GM12878 (cell line): ENCODE measurements at regions not wholly inside any gene's neighbourhood (a gene's known extent, or its start where the extent isn't known, plus 50 kb on each side); places are given as distances from the start of the nearest gene placed in this dataset.

Source experiments
- ATAC-seq: fragments of 200-7000 bp; cut with Tn5 transposase; 3 replicates; pipeline ENCODE4 v1.9.1; 2020; ENCODE audit warnings: mild to moderate bottlenecking, moderate library complexity
- BruUV-seq: library from RNA; stranded (reverse); fragments of 400-500 nt; replicated peaks from 2 replicates; lab custom pipeline; 2021; lab: Mats Ljungman, UMichigan
- CTCF ChIA-PET: fragments of 300-600 bp; sonication (Branson Sonifier 250); formaldehyde crosslinking; extraction: SDS; loops from one replicate; lab custom pipeline; 2021; ENCODE audit warnings: inconsistent platforms; lab: Yijun Ruan, JAX
- POLR2A ChIA-PET: fragments of 350-600 bp; formaldehyde crosslinking; extraction: SDS; loops from one replicate; lab custom pipeline; 2021; ENCODE audit warnings: inconsistent platforms; lab: Charles Lee
- RAD21 ChIA-PET: fragments of 300-600 bp; sonication (Branson Sonifier 250); formaldehyde crosslinking; loops from one replicate; lab custom pipeline; 2023; ENCODE audit warnings: antibody characterized with exemption; ENCODE audit not compliant: unreplicated experiment; lab: Charles Lee
- SMC1A ChIA-PET: fragments of 300-600 bp; sonication (Branson Sonifier 250); formaldehyde crosslinking; loops from one replicate; lab custom pipeline; 2023; ENCODE audit not compliant: unreplicated experiment, uncharacterized antibody; lab: Charles Lee
- DNase-seq: peaks from one replicate; pipeline ENCODE4 v3.0.0-alpha.2; 2011; ENCODE audit warnings: low read depth, low spot score
- FAIRE-seq: peaks from 3 replicates; lab custom pipeline; 2011; peaks lifted over from hg19 to GRCh38; lab: Jason Lieb, UNC
- H2AFZ ChIP-seq: 2 replicates; pipeline ENCODE4 v1.6.0; 2011; ENCODE audit warnings: low read depth, low read length, control low read depth; ENCODE audit not compliant: control insufficient read depth
- H3K27ac ChIP-seq: 2 replicates; pipeline ENCODE4 v1.5.1; 2011; ENCODE audit warnings: control low read depth; ENCODE audit not compliant: control insufficient read depth, insufficient read depth
- H3K27me3 ChIP-seq, 2 experiments: replicated peaks in 1 of 2; 2 replicates each; pipeline versions ENCODE4 v1.6.0 to v1.6.1; 2011; ENCODE audit warnings: low read length in 1 of 2; ENCODE audit not compliant: control insufficient read depth in 2 of 2, insufficient read depth in 2 of 2
- H3K36me3 ChIP-seq, 2 experiments: 2 replicates each; pipeline ENCODE4 v1.5.1; 2011; ENCODE audit warnings: low read length in 1 of 2; ENCODE audit not compliant: control insufficient read depth in 2 of 2, insufficient read depth in 2 of 2
- H3K4me1 ChIP-seq: 2 replicates; pipeline ENCODE4 v1.6.1; 2011; ENCODE audit warnings: mild to moderate bottlenecking, low read length, moderate library complexity, mixed read lengths; ENCODE audit not compliant: control insufficient read depth, insufficient read depth
- H3K4me2 ChIP-seq: 2 replicates; pipeline ENCODE4 v1.6.0; 2011; ENCODE audit warnings: control low read depth; ENCODE audit not compliant: control insufficient read depth, insufficient read depth
- H3K4me3 ChIP-seq: fragments of 200-600 bp; sonication (generic); 2 replicates; pipeline ENCODE4 v1.5.1; 2016
- H3K79me2 ChIP-seq: 2 replicates; pipeline ENCODE4 v1.6.0; 2011; ENCODE audit warnings: low read length; ENCODE audit not compliant: control insufficient read depth, insufficient read depth
- H3K9ac ChIP-seq: 2 replicates; pipeline ENCODE4 v1.8.0; 2011; ENCODE audit warnings: low read length, control low read depth, mixed read lengths; ENCODE audit not compliant: control insufficient read depth, insufficient read depth
- H3K9me3 ChIP-seq: replicated peaks from 3 replicates; pipeline ENCODE4 v1.5.1; 2011; ENCODE audit warnings: mild to moderate bottlenecking, low read length; ENCODE audit not compliant: control insufficient read depth, insufficient read depth
- H4K20me1 ChIP-seq: 2 replicates; pipeline ENCODE4 v1.6.0; 2011; ENCODE audit not compliant: control insufficient read depth, insufficient read depth
- BACH1 ChIP-seq: fragments of 450-650 bp; IDR thresholded peaks from 2 replicates; pipeline ENCODE4 v1.6.1; 2017; ENCODE audit warnings: mild to moderate bottlenecking, borderline replicate concordance
- E4F1 ChIP-seq: fragments of 450-650 bp; IDR thresholded peaks from 2 replicates; pipeline ENCODE4 v1.6.1; 2018; ENCODE audit warnings: borderline replicate concordance, mild to moderate bottlenecking; ENCODE audit not compliant: partially characterized antibody
- EZH2 ChIP-seq: IDR thresholded peaks from 2 replicates; pipeline ENCODE4 v1.6.1; 2012; ENCODE audit warnings: low read depth, mild to moderate bottlenecking, control low read depth, inconsistent platforms, low read length, borderline replicate concordance; ENCODE audit not compliant: control insufficient read depth
- FOS ChIP-seq: IDR thresholded peaks from 3 replicates; pipeline ENCODE4 v1.6.1; 2011; ENCODE audit warnings: borderline replicate concordance; ENCODE audit not compliant: insufficient read length; ENCODE audit errors: extremely low read depth
- HDGF ChIP-seq: fragments of 450-650 bp; IDR thresholded peaks from 2 replicates; pipeline ENCODE4 v1.6.1; 2016; ENCODE audit warnings: antibody characterized with exemption
- MEF2A ChIP-seq: IDR thresholded peaks from 2 replicates; pipeline ENCODE4 v1.6.1; 2011; ENCODE audit warnings: low read depth, mild to moderate bottlenecking, low read length, moderate library complexity; ENCODE audit not compliant: insufficient read depth
- MEF2B ChIP-seq: fragments of 450-650 bp; IDR thresholded peaks from 2 replicates; pipeline ENCODE4 v1.6.1; 2018; ENCODE audit warnings: mild to moderate bottlenecking, moderate library complexity; ENCODE audit not compliant: partially characterized antibody, poor library complexity, severe bottlenecking
- MTA2 ChIP-seq: fragments of 450-650 bp; IDR thresholded peaks from 2 replicates; pipeline ENCODE4 v1.6.1; 2016; ENCODE audit warnings: low read depth, mild to moderate bottlenecking, moderate library complexity
- POLR2AphosphoS2 ChIP-seq: IDR thresholded peaks from 2 replicates; pipeline ENCODE4 v1.6.1; 2011; ENCODE audit warnings: low read depth, mild to moderate bottlenecking, low read length, improper control_type of control experiment, moderate library complexity
- RUNX3 ChIP-seq: IDR thresholded peaks from 2 replicates; pipeline ENCODE4 v1.6.1; 2012; ENCODE audit warnings: low read length, inconsistent platforms
- TAF1 ChIP-seq: IDR thresholded peaks from 2 replicates; pipeline ENCODE4 v1.6.1; 2011; ENCODE audit warnings: mild to moderate bottlenecking, low read depth, low read length, borderline replicate concordance
- USF2 ChIP-seq: IDR thresholded peaks from 2 replicates; pipeline ENCODE4 v1.6.1; 2011; ENCODE audit warnings: low read depth, low read length, improper control_type of control experiment, borderline replicate concordance
- ZBTB40 ChIP-seq: fragments of 450-650 bp; IDR thresholded peaks from 2 replicates; pipeline ENCODE4 v1.6.1; 2016; ENCODE audit warnings: mild to moderate bottlenecking, moderate library complexity, borderline replicate concordance
- ZNF207 ChIP-seq: fragments of 450-650 bp; IDR thresholded peaks from 2 replicates; pipeline ENCODE4 v1.6.1; 2014; ENCODE audit warnings: antibody characterized with exemption, mild to moderate bottlenecking, borderline replicate concordance
- ZNF24 ChIP-seq: fragments of 450-650 bp; IDR thresholded peaks from 2 replicates; pipeline ENCODE4 v1.6.1; 2017; ENCODE audit warnings: antibody characterized with exemption, mild to moderate bottlenecking
- WGBS: methylation state at CpG from one replicate; pipeline ENCODE4 v1.1.6; 2016; ENCODE audit warnings: low lambda C conversion rate; ENCODE audit not compliant: insufficient replicate concordance, insufficient coverage; ENCODE audit errors: missing lambda C conversion rate; 5-methylcytosine and 5-hydroxymethylcytosine counted together
- in situ Hi-C: fragments of 300-500 bp; cut with MboI; formaldehyde crosslinking; loops from 9 replicates; pipeline ENCODE4 v1.14.3; 2018; ENCODE audit warnings: mixed read lengths
- intact Hi-C: fragments of 100-400 bp; cut with micrococcal nuclease; formaldehyde crosslinking; loops from one replicate; pipeline ENCODE4 v1.14.2; 2022; ENCODE audit not compliant: unreplicated experiment

- peaks cover 19% of the 10 kb centered on the region for H3K4me1 ChIP-seq
- ChIA-PET CTCF (interaction anchor here (0.6 to 1.4 kb wide), 8 partner anchors 11 to 794 kb away, joined by 3 to 7 read pairs (median 3); no protein-coding TSS in a partner anchor), RAD21 (interaction anchor here (0.5 to 1.1 kb wide), 2 partner anchors 46 to 62 kb away, joined by 3 read pairs; no protein-coding TSS in a partner anchor), SMC1A (interaction anchor here (0.7 to 2.3 kb wide), 9 partner anchors 13 to 76 kb away, joined by 3 to 11 read pairs (median 3); no protein-coding TSS in a partner anchor), POLR2A (interaction anchor here (0.5 to 1.1 kb wide), 5 partner anchors 13 to 199 kb away, joined by 3 to 4 read pairs (median 3); partner anchors contain the start of gene ZC3H4)
- no TSS peak for BruUV-seq
- H3K27ac ChIP-seq = peak overlapping the region; percentile 63
- in situ Hi-C loops (no loop called here), intact Hi-C loops (no loop called here)
- H4K20me1 ChIP-seq = no peaks in the 10 kb centered on the region; the same call in 1 of the 2 replicates
- FAIRE-seq = no peak
- peak overlapping the region; percentile 16; the same call in 1 of the 2 replicates for H3K4me3 ChIP-seq
- H3K27me3 ChIP-seq = no peaks in the 10 kb centered on the region
- H3K9ac ChIP-seq = peak overlapping the region; percentile 20; the same call in 1 of the 2 replicates
- H3K36me3 ChIP-seq = peaks cover 6% of the 10 kb centered on the region in 2 experiments
- H3K79me2 ChIP-seq = peaks cover 38% of the 10 kb centered on the region
- 0 out of 2 replicates have a peak overlapping the region, but pooled peaks have one; percentile 3 for H2AFZ ChIP-seq
- 38% methylated on average over 4 of the region's 4 CpGs for WGBS
- H3K9me3 ChIP-seq = no peaks in the 10 kb centered on the region
- H3K4me2 ChIP-seq = peak overlapping the region; percentile 64
- DNase-seq = peak; percentile 16
- peak; percentile 78 for ATAC-seq
- no peak for TF ChIP-seq HDGF
- no peak for TF ChIP-seq ZBTB40
- TF ChIP-seq TAF1 = no peak
- no peak for TF ChIP-seq ZNF207
- TF ChIP-seq MTA2 = peak; percentile 66; the same call in 1 of the 2 replicates
- TF ChIP-seq MEF2A = no peak
- TF ChIP-seq RUNX3 = no peak
- TF ChIP-seq MEF2B = peak; percentile 34
- no peak for TF ChIP-seq POLR2AphosphoS2
- no peak for TF ChIP-seq FOS
- TF ChIP-seq EZH2 = no peak
- TF ChIP-seq ZNF24 = no peak
- TF ChIP-seq E4F1 = no peak
- peak; percentile 98 for TF ChIP-seq BACH1
- TF ChIP-seq USF2 = no peak
These were observed 53.1 kb downstream of the ARHGAP35 start for GRCh38 chr19:46913852-46914430.
